ENCODE measurements at regions not wholly inside any gene's neighbourhood (a gene's known extent, or its start where the extent isn't known, plus 50 kb on each side); places are given as distances from the start of the nearest gene placed in this dataset.

GRCh38 chr1:13878021-13878420, 178.0 kb downstream of the PRDM2 start:
- Histone ChIP-seq H3K27ac (ENCODE audit: insufficient read depth, low read depth, low read length) (no peak overlapping the region), H3K36me3 (ENCODE audit: control insufficient read depth in 2 of 2, extremely low read depth in 1 of 2, insufficient read depth in 2 of 2, low read length in 2 of 2) (no peaks in the 10 kb centered on the region), H3K4me2 (ENCODE audit: insufficient read depth, low read length) (no peak overlapping the region), H3K79me2 (ENCODE audit: control insufficient read depth, insufficient read depth, low read length) (no peaks in the 10 kb centered on the region), H3K4me1 (ENCODE audit: control insufficient read depth, extremely low read depth, insufficient read depth, low read length) (no peaks in the 10 kb centered on the region), H3K4me3 (replicated peaks in 1 of 3; ENCODE audit: insufficient read depth in 1 of 3, low read depth in 1 of 3, low read length in 3 of 3) (no peak overlapping the region), H3K9ac (replicated peaks; ENCODE audit: extremely low read depth, insufficient read depth, low read length) (no peak overlapping the region), H4K20me1 (replicated peaks; ENCODE audit: control insufficient read depth, extremely low read depth, insufficient read depth, low read length) (no peaks in the 10 kb centered on the region), H3K27me3 (ENCODE audit: control insufficient read depth in 2 of 2, insufficient read depth in 2 of 2, low read length in 2 of 2) (no peaks in the 10 kb centered on the region), H3K9me1 (replicated peaks; ENCODE audit: control insufficient read depth, extremely low read depth, insufficient read depth, low read length) (no peaks in the 10 kb centered on the region), H3K9me3 (replicated peaks; ENCODE audit: control insufficient read depth, insufficient read depth, low read length) (no peaks in the 10 kb centered on the region), H2AFZ (ENCODE audit: low read depth, low read length) (no peak overlapping the region)
- BruUV-seq (replicated peaks): no TSS peak
- TF ChIP-seq POLR2AphosphoS5 (IDR thresholded peaks at IDR 0.05; ENCODE audit: insufficient read depth, low read depth, low read length) (no peak), MYC (IDR thresholded peaks at IDR 0.05; ENCODE audit: low read depth, low read length) (no peak), JUN (IDR thresholded peaks at IDR 0.05; ENCODE audit: borderline replicate concordance, insufficient read depth, insufficient read length, low read depth) (no peak), FOS (IDR thresholded peaks at IDR 0.05; ENCODE audit: borderline replicate concordance, insufficient read depth, low read length) (no peak)
- ChIA-PET CTCF (no interaction called here), POLR2A (no interaction called here)
- dilution Hi-C loops (cut with MboI; ENCODE audit: extremely low pct_ligation_motif_present, low sequenced_read_pairs) (no loop called here), intact Hi-C loops (cut with micrococcal nuclease) (no loop called here)
- DNase-seq (ENCODE audit: low read depth, low spot score): no peak
- FAIRE-seq: no peak

- Histone ChIP-seq H3K9ac (replicated peaks; ENCODE audit: extremely low read depth, insufficient read depth, low read length) (no peak overlapping the region), H3K36me3 (ENCODE audit: control insufficient read depth in 2 of 2, extremely low read depth in 1 of 2, insufficient read depth in 2 of 2, low read length in 2 of 2) (no peaks in the 10 kb centered on the region), H3K4me1 (ENCODE audit: control insufficient read depth, extremely low read depth, insufficient read depth, low read length) (no peaks in the 10 kb centered on the region), H2AFZ (ENCODE audit: low read depth, low read length) (no peak overlapping the region), H4K20me1 (replicated peaks; ENCODE audit: control insufficient read depth, extremely low read depth, insufficient read depth, low read length) (no peaks in the 10 kb centered on the region), H3K27me3 (ENCODE audit: control insufficient read depth in 2 of 2, insufficient read depth in 2 of 2, low read length in 2 of 2) (no peaks in the 10 kb centered on the region), H3K4me2 (ENCODE audit: insufficient read depth, low read length) (no peak overlapping the region), H3K4me3 (replicated peaks in 1 of 3; ENCODE audit: insufficient read depth in 1 of 3, low read depth in 1 of 3, low read length in 3 of 3) (no peak overlapping the region), H3K9me1 (replicated peaks; ENCODE audit: control insufficient read depth, extremely low read depth, insufficient read depth, low read length) (no peaks in the 10 kb centered on the region), H3K27ac (ENCODE audit: insufficient read depth, low read depth, low read length) (no peak overlapping the region), H3K79me2 (ENCODE audit: control insufficient read depth, insufficient read depth, low read length) (no peaks in the 10 kb centered on the region), H3K9me3 (replicated peaks; ENCODE audit: control insufficient read depth, insufficient read depth, low read length) (no peaks in the 10 kb centered on the region)
- FAIRE-seq: no peak
- dilution Hi-C loops (cut with MboI; ENCODE audit: extremely low pct_ligation_motif_present, low sequenced_read_pairs): no loop called here
- BruUV-seq (replicated peaks): no TSS peak
- ChIA-PET POLR2A (no interaction called here), CTCF (no interaction called here)
- TF ChIP-seq GATA2 (IDR thresholded peaks at IDR 0.05; ENCODE audit: insufficient read depth, insufficient read length, low read depth, low read length): no peak
- TF ChIP-seq POLR2A (IDR thresholded peaks at IDR 0.05; ENCODE audit: low read depth, low read length): no peak
- TF ChIP-seq POLR2AphosphoS5 (IDR thresholded peaks at IDR 0.05; ENCODE audit: insufficient read depth, low read depth, low read length): no peak
- TF ChIP-seq, protein P1, sequence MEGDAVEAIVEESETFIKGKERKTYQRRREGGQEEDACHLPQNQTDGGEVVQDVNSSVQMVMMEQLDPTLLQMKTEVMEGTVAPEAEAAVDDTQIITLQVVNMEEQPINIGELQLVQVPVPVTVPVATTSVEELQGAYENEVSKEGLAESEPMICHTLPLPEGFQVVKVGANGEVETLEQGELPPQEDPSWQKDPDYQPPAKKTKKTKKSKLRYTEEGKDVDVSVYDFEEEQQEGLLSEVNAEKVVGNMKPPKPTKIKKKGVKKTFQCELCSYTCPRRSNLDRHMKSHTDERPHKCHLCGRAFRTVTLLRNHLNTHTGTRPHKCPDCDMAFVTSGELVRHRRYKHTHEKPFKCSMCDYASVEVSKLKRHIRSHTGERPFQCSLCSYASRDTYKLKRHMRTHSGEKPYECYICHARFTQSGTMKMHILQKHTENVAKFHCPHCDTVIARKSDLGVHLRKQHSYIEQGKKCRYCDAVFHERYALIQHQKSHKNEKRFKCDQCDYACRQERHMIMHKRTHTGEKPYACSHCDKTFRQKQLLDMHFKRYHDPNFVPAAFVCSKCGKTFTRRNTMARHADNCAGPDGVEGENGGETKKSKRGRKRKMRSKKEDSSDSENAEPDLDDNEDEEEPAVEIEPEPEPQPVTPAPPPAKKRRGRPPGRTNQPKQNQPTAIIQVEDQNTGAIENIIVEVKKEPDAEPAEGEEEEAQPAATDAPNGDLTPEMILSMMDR (IDR thresholded peaks at IDR 0.05; ENCODE audit: extremely low read depth in 1 of 2, insufficient read depth in 1 of 2, low read depth in 1 of 2, low read length in 2 of 2): no peak
- no peak for TF ChIP-seq MAX (IDR thresholded peaks at IDR 0.05; ENCODE audit: insufficient read depth, insufficient read length)
- TF ChIP-seq FOS (IDR thresholded peaks at IDR 0.05; ENCODE audit: borderline replicate concordance, insufficient read depth, low read length): no peak
- no peak for TF ChIP-seq EZH2 (IDR thresholded peaks at IDR 0.05; ENCODE audit: borderline replicate concordance, low read depth, low read length, severe bottlenecking)
- TF ChIP-seq MYC (IDR thresholded peaks at IDR 0.05; ENCODE audit: low read depth, low read length): no peak
- TF ChIP-seq JUN (IDR thresholded peaks at IDR 0.05; ENCODE audit: borderline replicate concordance, insufficient read depth, insufficient read length, low read depth): no peak
- DNase-seq (ENCODE audit: low read depth, low spot score): no peak
- intact Hi-C loops (cut with micrococcal nuclease): no loop called here
Measured at GRCh38 chr1:13878451-13878850, 178.5 kb downstream of the PRDM2 start.
